ENCODE measurements at regions not wholly inside any gene's neighbourhood (a gene's known extent, or its start where the extent isn't known, plus 50 kb on each side); places are given as distances from the start of the nearest gene placed in this dataset.
"Not testable (repeated sequence)": the region's sequence is repeated elsewhere in the genome, so short reads cannot be mapped to it uniquely, and the experiment has no call there.

- no peak for FAIRE-seq
- no peak for DNase-seq (ENCODE audit: insufficient read length, low spot score)
- TF ChIP-seq POLR2A (IDR thresholded peaks at IDR 0.05; ENCODE audit: low read depth, low read length): no peak
These were observed 179.5 kb downstream of the ADRA2C start for GRCh38 chr4:3945511-3946290.

DNA sequence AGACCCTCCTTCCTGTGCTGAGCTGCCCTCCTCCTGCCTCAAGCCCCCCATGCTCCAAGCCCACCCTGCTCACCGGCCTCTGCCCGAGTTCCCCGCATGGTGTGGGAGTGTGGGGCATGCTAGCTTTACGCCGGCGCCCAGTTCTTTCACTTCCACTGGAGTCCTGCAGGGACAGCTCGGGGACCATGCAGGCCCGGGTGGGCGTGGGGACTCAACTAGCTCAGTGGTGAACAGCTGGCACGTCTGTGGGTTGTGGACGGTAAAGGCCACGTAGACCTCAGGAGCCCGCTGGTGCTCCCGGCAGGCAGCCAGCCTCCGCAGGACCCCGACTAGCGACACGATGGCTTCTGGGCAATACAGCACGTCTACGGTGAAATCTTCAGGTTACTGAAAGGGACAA, 180.4 kb downstream of the ADRA2C start:
- not testable (repeated sequence) for DNase-seq (ENCODE audit: insufficient read length, low spot score); FAIRE-seq

DNA sequence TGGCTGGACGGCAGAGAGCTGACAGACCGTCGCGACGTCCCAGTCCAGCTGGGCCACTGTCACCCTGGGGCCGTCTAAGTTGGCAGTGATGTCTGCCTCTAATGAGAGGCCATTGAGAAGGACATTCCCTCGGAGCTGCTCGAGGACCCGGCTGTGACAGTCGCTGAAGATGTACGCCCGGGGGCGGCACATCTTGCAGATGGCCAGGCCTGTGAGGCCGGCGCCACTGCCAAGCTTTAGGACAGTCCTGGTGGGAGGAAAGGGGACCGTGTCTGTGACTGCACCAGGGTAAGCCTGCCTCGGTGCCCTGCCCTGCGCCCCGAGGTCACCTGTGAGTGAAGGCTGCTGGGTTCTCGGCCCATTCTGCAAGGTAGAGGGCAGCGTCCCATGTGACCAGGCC, 181.6 kb downstream of the ADRA2C start:
- FAIRE-seq; DNase-seq (ENCODE audit: insufficient read length, low spot score): not testable (repeated sequence)

- FAIRE-seq: not testable (repeated sequence)
- DNase-seq (ENCODE audit: insufficient read length, low spot score): peak; percentile 4
These were observed 182.0 kb downstream of the ADRA2C start for GRCh38 chr4:3948210-3948609.

GRCh38 chr4:3949916-3950315, 183.7 kb downstream of the ADRA2C start:
- FAIRE-seq: not testable (repeated sequence)
- DNase-seq (ENCODE audit: insufficient read length, low spot score): peak; percentile 10

GRCh38 chr4:3952443-3953139, 186.4 kb downstream of the ADRA2C start:
- not testable (repeated sequence) for FAIRE-seq; DNase-seq (ENCODE audit: insufficient read length, low spot score)

GRCh38 chr4:3953140-3953489, 186.9 kb downstream of the ADRA2C start:
- DNase-seq (ENCODE audit: insufficient read length, low spot score); FAIRE-seq: not testable (repeated sequence)

DNA sequence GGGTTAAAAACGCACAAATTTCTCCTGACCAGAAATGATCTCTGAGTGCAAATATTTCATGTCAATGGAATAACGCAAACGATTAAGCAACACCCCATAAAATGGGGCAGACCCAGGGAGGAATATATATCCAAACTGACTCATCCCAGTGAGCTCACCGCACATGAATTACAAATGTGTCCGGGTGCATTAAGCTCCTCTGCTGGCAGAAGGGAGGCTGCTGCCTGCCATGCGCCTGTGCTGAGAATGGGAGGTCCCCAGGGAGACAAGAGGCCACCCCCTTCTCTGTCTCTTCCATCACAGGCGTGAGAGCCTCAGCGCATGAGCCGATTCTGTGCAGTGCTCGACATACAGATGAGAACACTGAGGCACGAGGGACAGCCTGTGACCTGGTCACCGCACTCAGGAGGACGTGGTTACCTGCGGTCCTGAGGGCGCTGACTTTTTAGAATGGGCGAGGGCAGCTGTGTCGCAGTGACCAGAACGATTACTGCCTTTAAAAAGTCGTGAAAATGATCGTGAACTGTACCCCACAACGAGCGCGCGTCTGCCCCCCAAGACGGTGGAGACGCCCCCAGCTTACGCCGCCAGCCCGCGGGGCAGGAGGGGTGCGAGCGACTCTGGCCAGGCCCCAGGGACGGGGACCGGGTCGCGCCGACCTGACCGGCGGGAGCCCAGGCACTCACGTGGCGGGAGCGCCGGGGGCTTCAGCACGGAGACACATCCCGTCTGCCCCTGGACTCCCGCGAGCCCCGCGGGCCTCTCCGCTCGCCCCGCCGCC, 188.5 kb downstream of the ADRA2C start:
- FAIRE-seq: not testable (repeated sequence)
- DNase-seq (ENCODE audit: insufficient read length, low spot score): peak; percentile 35
- TF ChIP-seq POLR2A (IDR thresholded peaks at IDR 0.05; ENCODE audit: low read depth, low read length): peak; percentile 56; the same call in 1 of the 2 replicates

DNA sequence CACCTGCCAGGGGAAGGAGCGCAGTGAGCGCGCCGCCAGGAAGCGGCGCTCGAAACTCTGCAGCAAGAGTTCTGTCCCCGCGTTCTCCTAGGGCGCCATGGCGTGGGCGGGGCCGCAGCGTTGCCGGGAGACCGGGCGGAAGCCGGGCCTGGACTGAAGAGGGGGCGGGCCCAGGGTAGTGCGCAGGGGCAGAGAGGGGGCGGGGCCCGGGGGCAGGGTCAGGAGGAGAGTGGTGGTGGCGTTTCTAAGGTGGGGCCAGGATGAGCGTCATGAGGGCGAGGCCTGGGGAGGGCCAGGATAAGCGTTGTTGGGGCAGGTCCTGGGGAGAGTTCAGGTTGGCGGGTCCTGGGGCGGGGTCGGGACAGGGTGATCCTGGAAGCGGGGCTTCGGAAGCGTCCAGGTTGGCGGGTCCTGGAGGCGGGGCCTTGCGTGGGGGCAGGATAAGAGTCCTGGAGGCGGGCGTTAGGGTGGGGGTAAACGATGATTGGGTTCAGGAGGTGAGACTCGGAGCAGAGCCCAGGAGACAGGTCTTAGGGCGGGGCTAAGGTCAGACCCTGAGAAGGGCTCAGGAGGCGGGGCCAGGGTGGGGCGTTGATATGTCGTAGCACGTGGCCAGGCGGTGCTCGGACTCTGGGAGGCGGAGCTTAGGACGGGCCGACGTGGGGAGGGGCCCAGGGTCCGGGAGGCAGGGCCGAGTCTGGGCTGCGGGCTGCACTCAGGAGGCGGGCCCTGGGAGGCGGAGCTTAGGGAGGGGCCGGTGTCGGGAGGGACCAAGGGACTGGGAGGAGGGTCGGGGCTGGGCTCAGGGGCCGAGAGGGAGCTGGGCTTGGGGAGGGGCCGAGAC, 189.4 kb downstream of the ADRA2C start:
- not testable (repeated sequence) for FAIRE-seq
- peak; percentile 52 for DNase-seq (ENCODE audit: insufficient read length, low spot score)
- peak; percentile 39; the same call in 1 of the 2 replicates for TF ChIP-seq POLR2A (IDR thresholded peaks at IDR 0.05; ENCODE audit: low read depth, low read length)

DNA sequence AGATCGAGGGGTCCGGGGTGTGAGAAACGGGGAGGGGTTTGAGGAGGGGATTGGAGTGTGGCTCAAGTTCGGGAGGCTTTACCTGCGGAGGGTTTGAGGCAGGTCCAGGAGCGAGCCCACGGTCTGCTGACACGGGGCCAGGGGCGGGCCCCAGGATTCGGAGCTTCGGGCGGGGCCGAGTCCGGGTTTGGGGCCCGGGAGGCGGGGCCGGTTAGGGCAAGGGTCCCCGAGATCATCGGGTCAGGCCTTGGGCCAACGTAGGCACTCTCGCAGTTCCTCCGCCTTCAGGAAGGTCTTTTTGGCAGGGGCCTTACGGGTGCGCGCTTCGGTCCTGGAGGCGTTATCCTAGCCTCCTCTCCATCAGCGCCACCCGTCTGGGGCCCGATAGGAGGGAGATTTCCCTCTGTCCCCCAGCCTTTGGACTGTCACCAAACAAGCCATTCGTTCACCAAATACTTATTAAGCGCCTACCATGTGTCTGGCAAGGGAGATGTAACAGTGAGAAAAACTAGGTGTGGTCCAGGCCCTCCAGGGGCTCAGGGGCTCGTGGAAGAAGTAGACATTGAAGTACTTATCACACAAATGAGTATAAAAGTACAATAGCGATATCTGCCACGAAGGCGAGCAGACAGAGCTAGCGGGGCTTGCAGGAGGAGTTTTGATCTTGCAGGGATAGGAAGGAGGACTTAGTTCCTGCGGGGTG, 190.1 kb downstream of the ADRA2C start:
- not testable (repeated sequence) for FAIRE-seq; DNase-seq (ENCODE audit: insufficient read length, low spot score)

DNA sequence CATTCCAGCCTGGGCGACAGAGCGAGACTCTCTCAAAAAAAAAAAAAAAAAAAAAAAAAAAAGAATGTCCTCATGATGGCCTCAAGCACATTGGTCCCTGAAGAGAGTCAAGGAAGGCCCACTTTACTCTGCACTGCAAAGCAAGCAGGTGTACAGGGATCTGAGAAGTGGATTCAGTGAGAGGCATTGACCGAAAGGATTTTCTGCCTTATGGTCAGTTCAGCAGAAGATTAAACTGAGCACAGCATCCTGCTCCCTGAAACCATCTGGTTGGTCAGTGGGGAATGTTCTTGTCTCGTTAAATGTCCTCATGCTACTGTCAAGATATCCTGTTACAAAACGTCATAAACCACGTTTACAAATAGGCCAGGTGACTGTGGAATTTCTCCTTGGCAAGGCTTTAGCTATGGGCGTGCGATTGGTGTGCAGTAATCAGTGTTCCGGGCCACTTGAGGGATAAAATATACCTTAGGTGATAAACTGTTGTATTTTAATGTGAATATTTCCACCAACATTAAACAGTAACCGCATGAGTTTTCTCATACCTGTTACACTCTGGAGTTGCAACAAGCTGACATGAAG, 195.0 kb downstream of the ADRA2C start:
- FAIRE-seq; DNase-seq (ENCODE audit: insufficient read length, low spot score): not testable (repeated sequence)

- not testable (repeated sequence) for FAIRE-seq; DNase-seq (ENCODE audit: insufficient read length, low spot score)
These were observed 198.5 kb downstream of the ADRA2C start for GRCh38 chr4:3964572-3965278.

DNA sequence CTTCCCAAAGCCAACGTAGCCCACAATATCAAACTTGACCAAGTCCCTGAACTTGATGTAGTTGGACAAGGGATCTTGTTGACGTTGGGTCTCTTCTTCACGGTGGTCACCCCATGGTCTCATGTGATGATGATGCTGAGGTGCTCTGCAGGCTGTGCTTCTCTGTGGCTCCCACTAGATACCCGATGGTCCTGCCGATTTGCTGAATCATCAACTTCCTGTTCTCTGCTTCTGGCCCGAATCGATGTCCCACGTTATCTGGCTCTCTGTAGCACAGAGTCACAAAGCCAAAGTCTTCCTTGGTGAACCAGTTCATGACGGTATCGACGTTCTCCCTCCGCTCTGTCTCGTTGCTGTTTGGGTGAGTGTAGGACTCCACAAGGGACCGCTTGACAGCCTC, 201.0 kb downstream of the ADRA2C start:
- FAIRE-seq; DNase-seq (ENCODE audit: insufficient read length, low spot score): not testable (repeated sequence)

DNA sequence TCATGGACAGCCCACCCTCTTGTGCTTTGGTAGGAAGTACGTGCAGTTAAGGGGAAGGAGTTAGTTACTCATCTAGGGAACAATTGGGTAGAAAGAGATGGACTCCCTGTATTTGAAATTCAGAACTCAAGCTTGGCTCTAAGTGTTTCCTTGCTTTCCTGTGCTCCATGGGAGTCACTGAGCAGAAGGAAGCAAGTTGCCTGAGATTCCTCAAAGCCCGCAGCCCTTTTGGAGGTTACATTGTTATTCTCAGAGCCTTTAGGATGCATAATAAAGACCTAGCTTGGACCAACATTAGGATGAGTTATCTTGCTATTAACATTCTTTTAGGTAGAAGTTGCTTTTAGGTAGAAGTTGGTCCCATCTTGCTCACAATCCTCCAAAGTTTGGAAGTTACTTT, 206.4 kb downstream of the ADRA2C start:
- not testable (repeated sequence) for DNase-seq (ENCODE audit: insufficient read length, low spot score); FAIRE-seq

DNA sequence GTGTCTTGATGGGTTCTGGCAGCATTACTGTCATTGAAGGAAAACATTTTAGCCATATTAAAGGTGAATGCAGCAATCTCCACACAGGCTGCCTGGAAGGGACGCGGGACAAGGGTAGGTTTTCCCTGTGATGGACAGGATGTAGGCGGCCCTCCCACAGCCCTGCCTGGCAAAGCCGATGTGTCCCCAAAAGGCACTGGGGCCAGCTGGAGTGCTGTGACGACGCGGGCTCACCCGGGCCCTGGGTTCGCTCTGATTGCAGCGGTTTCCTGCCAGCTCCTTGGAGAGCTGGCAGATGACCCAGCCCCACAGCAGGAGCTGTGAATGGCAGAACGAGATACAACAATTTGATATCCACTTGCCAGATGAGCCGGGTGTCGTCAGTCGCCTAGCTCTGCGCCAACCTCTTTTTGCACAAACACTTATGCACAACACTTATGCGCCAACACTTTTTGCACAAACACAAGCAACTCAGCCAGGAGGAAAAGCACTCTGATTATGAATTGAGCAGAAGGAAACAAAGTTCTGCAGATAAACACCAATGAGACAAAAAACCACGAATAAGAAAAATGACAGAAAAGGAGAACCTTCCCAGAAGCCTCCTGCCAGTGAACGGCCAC, 207.5 kb downstream of the ADRA2C start:
- not testable (repeated sequence) for FAIRE-seq; DNase-seq (ENCODE audit: insufficient read length, low spot score)

GRCh38 chr4:3983518-3984125, 217.4 kb downstream of the ADRA2C start:
- not testable (repeated sequence) for DNase-seq (ENCODE audit: insufficient read length, low spot score); FAIRE-seq

- DNase-seq (ENCODE audit: insufficient read length, low spot score): not testable (repeated sequence)
These were observed 218.6 kb downstream of the ADRA2C start for GRCh38 chr4:3984796-3985195.

More at GRCh38 chr4:3984796-3985195, 218.6 kb downstream of the ADRA2C start:
- not testable (repeated sequence) for FAIRE-seq
